GM19397 (cell line): ENCODE measurements at regions not wholly inside any gene's neighbourhood (a gene's known extent, or its start where the extent isn't known, plus 50 kb on each side); places are given as distances from the start of the nearest gene placed in this dataset.

Source experiments
- ATAC-seq: cut with Tn5 transposase; IDR thresholded peaks from one replicate; pipeline ENCODE4 v1.9.1; 2021; ENCODE audit warnings: mild to moderate bottlenecking, moderate library complexity; ENCODE audit not compliant: unreplicated experiment

- ATAC-seq: no peak
Measured at GRCh38 chr10:29141761-29142160, 147.1 kb upstream of the LYZL1 start.

DNA sequence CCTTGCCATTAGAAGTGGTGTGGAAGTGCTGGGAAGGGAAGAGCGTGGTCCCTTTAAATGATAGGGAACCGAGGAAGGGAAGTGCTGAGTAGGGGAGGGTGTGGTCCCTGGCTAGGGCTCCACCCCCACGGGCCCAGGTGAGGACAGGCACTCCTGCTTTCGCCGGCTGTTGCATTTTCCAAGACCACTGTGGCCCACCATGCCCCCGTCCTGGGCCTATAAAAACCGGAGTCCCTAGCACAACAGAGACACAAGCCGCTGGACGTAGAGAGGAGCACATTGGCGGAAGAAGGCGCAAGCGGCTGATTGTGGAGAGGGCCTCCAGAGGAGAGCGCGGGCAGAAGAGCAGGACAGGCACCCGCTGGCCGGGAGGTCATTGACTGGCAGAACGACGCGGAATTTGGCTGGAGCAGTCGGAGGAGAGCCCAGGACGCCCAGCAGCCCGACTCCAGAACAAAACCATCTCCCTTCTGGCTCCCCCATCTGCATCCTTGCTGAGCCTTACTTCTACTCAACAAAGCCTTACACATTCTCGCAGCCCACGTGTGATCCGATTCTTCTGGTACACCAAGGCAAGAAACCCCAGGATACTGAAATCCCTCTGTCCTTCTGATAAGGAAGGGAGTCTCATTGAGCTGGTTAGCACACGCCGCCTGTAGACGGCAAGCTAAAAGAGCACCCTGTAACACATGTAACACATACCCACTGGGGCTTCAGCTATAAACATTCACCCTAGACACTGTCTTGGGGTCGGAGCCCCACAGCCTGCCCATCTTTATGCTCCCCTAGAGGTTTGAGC lies 146.2 kb upstream of the LYZL1 start:
- ATAC-seq: no peak

GRCh38 chr10:29144126-29144525 lies 144.7 kb upstream of the LYZL1 start:
- ATAC-seq: no peak

DNA sequence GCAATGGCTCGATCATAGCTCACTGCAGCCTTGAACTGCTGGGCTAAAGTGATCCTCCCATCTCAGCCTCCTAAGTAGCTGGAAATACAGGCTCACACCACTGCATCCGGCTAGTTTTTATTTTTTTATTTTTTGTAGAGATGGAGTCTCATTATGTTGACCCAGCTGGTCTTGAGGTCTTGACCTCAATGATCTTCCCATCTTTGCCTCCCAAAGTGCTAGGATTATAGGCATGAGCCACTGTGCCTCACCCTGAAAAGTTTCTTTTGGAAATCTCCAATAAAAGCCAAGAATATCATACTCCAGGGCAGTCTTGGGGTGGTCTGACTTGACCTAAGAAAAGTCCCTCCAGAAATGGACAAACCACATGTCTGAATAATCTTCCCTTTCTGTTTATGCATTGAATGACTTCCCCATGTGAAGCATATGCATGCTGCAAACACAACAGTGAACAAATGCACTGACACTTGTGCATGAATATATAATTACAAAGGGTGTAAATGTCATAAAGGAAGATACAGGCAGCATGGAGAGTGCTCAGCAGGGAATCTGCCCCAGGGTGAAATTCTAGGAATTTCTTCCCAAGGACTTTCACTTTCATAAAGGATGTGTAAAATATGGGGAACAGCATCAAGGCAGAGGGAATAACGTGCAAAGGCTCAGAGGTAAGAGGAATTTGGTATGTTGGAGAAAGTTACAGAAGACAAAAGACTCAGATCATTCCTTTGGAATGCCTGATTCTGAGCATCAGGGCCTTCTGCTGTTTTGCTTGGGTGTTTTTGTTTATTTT lies 142.4 kb upstream of the LYZL1 start:
- ATAC-seq: no peak

- ATAC-seq: no peak
Measured at GRCh38 chr10:29150010-29150409, 138.9 kb upstream of the LYZL1 start.

GRCh38 chr10:29151005-29151404 lies 137.9 kb upstream of the LYZL1 start:
- ATAC-seq: no peak

DNA sequence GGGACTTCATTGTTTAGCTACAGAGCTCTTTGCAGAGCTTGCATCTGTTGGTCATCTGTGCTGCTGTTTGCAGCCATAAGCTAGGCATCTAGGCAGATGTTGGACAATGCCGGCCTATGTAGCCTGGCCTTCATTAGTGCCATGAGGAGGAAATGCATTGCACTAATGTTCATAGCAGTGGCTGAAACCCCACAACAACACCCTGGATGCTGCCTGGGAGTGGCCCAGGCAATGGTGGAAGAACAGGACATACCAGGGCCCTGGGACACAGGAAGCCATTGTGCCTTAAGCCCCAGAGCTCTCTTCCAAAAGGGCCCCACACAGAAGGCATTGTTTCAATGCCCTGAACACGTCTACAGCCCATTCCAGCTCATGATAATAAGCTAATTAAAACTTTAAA lies 131.5 kb upstream of the LYZL1 start:
- ATAC-seq: no peak

GRCh38 chr10:29158066-29158465 lies 130.8 kb upstream of the LYZL1 start:
- no peak for ATAC-seq

DNA sequence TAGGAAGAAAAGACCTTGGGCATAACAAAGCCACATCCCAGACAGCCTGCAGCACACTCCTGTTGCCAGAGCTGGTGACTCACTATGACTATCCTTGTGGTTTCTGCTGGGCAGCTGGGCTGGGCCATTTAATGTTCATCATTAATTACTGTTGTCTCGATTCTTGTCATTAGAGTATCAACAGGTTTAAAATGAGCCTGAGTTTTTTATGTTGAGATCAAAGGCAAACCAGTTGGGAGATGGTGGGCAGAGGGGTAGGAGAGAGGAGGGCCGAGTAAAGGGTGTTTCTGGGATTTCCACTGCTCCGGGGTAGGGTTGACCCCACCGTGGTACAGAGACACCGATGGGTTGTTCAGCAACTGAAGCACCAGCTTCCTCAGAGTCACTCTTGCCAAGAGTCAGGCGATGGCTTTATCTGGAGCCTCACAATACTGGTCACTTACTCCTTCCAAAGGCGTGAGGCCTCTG lies 128.7 kb upstream of the LYZL1 start:
- no peak for ATAC-seq

DNA sequence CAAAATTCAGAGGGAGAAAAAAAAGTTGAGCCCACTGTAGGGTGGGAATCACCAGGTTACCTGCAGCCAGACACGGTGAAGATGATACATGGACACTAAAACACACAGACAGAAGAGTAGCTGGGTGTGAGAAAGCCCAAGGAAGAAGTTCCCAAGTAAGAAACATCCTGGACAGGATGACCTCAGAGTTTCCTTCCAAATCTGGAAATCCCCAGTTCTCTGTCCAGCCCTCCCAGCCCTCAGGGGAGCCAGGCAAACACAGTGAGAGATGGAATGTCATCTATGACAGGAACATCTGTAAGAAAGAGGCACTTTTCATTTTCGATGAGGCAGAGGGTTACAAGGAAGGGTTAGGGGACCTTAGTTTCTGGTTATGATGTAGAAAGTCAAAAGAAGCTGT lies 125.1 kb upstream of the LYZL1 start:
- no peak for ATAC-seq

- no peak for ATAC-seq
Measured at GRCh38 chr10:29166713-29167112, 122.2 kb upstream of the LYZL1 start.

- ATAC-seq: no peak
Measured at GRCh38 chr10:29169021-29169420, 119.8 kb upstream of the LYZL1 start.

GRCh38 chr10:29171717-29172116 lies 117.2 kb upstream of the LYZL1 start:
- no peak for ATAC-seq

DNA sequence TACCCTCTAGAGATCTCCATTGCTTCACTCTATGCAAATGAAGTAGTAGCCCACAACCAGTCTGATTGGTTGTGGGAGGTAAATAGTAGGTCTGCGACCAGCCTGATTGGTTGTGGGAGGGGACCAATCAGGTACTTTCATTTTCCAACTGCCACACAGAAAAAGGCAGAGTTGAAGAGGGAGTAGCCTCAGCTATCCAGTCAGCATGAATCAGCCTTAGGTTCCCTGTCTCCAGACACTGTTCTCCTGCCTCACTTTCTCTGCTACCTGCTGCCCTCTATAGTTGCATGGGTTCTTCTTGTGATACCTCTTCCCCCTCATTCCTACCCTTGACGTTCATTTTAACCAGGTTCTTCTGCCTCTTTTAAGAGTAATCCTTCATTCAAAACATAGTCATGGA lies 114.5 kb upstream of the LYZL1 start:
- ATAC-seq: no peak

DNA sequence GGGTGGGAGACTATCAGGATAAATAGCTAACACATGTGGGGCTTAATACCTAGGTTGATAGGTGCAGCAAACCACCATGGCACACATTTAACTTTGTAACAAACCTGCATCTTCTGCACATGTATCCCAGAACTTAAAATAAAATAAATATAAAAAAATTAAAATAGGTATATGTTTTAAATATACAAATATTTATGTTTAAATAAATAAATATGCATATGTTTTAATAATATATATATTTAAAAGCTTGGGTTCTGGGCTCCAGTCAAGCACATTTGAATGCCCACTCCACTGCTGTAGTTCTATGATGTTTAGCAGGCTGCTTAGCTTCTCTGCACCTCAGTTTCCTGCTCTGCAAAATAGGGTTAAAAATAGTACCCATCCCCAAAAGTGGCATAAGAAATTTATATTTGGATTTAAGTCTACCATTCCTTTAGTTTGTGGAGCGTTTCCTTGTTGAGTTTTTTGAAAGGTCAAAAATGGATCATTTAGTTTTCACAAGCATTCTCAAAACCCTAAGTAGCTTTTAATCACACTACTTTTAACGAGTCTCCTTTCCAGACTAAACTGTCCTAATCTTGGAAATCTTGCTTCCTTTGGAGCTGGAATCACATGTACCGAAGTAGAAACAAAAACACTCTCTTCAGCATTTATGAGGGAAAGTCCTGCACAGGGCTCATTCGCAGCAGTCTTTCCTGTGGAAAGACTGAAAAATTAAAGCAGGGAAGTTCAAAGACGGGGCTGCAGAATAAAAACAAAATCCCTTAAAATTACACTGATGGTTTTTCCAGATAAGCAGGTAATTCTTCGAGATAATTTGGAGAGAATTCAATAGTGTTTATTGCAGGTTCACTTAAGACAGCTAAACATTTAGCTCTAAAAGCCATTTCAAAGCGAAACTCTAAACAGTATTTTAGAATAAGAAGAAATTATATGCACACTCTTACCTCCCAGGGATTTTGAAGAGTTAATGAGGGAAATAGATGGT lies 111.7 kb upstream of the LYZL1 start:
- no peak for ATAC-seq

- no peak for ATAC-seq
Measured at GRCh38 chr10:29181936-29182335, 106.9 kb upstream of the LYZL1 start.

- no peak for ATAC-seq
Measured at GRCh38 chr10:29183301-29183945, 105.4 kb upstream of the LYZL1 start.

GRCh38 chr10:29184205-29185000 lies 104.5 kb upstream of the LYZL1 start:
- ATAC-seq: no peak

DNA sequence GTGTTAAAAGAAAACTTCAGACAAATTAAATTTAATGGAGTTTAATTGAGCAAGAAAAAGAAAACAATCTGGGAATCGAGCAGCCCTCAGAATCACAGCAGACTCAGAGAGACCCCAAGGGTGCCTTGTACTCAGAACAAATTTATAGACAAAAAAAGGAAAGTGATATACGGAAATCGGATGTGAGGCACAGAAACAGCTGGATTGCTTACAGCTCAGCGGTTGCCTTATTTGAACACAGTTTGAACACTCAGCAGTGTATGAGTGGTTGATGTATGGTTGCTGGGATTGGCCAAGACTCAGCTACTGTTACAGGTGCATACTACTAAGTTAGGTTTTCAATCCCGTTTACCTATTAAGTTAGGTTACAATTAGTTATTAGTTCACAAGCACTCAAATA lies 103.8 kb upstream of the LYZL1 start:
- no peak for ATAC-seq

DNA sequence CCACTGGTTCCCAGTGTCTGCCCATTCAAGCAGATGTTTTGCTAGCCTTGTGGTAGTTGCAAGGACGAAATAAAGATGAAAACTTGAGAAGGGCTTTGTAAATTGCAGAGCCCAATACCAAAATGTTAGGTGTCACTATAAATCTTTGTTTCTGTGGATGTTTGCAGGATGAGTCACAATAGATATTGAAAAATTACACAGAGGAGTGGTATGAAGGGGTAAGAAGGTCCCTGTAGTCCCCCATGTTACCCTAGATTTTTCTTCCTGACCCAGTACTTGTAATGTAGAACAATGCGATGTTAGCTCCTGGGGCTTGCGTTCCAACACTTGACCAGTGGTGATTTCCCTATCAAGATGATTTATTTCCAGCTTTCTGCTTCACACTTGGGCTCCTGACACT lies 102.6 kb upstream of the LYZL1 start:
- ATAC-seq: no peak
